ENCODE measurements at regions not wholly inside any gene's neighbourhood (a gene's known extent, or its start where the extent isn't known, plus 50 kb on each side); places are given as distances from the start of the nearest gene placed in this dataset.

DNA sequence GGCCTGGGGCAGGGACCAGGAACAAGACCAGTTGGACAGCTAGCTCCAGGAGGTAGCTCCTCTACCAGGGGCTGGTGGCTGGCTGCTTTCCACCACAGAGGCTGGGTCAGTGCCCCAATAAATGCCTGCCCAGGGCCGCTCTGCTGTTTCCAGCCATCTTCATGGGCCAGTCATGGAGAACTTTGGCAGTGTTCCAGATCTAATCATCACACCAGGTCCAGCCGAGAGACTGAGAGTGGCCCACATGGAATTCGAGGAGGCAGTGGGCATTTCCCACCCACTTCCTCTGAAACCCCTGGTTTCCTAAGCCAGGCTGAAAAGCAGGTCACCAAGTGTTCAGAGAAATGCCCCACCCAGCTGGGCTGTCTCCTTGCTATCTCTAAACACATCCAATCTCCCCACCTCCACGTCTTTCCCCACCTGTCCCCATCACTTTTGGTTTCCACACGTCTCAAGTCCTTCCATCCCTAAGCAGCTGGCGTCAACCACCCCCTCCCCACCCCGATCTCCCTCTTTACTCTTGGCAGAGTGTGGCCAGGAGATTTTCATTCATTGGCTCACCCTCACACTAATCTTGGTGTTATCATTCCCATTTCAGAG lies 190.0 kb upstream of the LINGO1 start:
- TF ChIP-seq, protein P1, sequence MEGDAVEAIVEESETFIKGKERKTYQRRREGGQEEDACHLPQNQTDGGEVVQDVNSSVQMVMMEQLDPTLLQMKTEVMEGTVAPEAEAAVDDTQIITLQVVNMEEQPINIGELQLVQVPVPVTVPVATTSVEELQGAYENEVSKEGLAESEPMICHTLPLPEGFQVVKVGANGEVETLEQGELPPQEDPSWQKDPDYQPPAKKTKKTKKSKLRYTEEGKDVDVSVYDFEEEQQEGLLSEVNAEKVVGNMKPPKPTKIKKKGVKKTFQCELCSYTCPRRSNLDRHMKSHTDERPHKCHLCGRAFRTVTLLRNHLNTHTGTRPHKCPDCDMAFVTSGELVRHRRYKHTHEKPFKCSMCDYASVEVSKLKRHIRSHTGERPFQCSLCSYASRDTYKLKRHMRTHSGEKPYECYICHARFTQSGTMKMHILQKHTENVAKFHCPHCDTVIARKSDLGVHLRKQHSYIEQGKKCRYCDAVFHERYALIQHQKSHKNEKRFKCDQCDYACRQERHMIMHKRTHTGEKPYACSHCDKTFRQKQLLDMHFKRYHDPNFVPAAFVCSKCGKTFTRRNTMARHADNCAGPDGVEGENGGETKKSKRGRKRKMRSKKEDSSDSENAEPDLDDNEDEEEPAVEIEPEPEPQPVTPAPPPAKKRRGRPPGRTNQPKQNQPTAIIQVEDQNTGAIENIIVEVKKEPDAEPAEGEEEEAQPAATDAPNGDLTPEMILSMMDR (IDR thresholded peaks at IDR 0.05; ENCODE audit: insufficient read depth, low read depth, low read length), result no peak
- no peak overlapping the region for H3K4me3 ChIP-seq (ENCODE audit: low read depth, low read length)
- no peak for DNase-seq (ENCODE audit: low read depth)

DNA sequence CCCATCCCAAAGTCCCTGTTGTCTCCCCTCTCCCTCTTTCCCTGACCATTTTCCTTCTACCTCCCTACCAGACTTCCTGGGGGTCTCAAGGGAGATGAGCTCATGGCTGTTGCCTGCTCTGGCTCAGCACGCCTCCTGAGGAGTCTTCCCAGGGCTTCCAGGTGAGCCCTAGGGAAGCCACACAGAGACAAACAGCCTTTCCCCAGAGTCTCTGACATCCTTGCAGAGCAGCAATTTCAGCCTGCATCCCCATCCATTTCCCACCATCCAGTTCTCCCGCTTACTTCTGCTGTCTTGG lies 189.2 kb upstream of the LINGO1 start:
- TF ChIP-seq, protein P1 (IDR thresholded peaks at IDR 0.05; ENCODE audit: insufficient read depth, low read depth, low read length), result no peak
- no peak overlapping the region for H3K4me3 ChIP-seq (ENCODE audit: low read depth, low read length)
- no peak for DNase-seq (ENCODE audit: low read depth)

DNA sequence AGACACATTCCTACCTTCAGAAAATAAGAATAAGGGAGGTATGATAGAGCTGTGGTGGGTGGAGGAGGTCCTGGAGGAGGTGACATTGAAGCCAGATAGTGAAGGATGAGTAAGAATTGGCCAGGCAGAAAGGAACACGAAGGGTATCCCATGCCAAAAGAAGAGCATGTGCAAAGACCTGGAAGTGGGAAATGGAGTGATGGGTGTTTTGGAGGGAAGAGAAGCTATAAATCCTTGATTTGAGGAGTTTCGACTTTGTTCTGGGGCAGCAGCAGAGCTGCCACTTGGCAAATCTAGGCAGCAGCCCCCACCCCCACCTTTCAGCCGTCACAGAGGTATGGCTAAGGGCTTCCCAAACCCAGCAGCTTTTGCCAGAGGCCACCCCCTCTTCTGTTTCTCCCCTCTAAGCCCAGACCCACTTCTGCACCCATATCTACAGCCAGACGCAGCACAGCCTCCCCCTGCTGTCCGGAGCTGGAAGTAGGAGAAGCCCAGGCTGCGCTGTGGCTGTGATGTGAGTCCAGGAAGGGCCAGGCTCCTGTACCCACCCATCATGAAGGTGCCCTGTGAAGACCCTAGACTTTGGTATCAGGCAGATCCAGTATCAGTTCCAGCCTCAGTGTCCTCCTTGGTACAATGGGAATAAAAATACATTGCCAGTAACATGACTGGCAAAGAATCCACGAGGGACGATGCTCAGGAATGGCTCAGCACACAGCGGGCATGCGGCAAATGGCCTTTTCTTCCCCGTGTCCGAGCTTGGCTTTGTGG lies 188.7 kb upstream of the LINGO1 start:
- TF ChIP-seq, protein P1 (IDR thresholded peaks at IDR 0.05; ENCODE audit: insufficient read depth, low read depth, low read length), result peak; percentile 90
- H3K4me3 ChIP-seq (ENCODE audit: low read depth, low read length), result no peak overlapping the region
- DNase-seq (ENCODE audit: low read depth), result peak; percentile 56

DNA sequence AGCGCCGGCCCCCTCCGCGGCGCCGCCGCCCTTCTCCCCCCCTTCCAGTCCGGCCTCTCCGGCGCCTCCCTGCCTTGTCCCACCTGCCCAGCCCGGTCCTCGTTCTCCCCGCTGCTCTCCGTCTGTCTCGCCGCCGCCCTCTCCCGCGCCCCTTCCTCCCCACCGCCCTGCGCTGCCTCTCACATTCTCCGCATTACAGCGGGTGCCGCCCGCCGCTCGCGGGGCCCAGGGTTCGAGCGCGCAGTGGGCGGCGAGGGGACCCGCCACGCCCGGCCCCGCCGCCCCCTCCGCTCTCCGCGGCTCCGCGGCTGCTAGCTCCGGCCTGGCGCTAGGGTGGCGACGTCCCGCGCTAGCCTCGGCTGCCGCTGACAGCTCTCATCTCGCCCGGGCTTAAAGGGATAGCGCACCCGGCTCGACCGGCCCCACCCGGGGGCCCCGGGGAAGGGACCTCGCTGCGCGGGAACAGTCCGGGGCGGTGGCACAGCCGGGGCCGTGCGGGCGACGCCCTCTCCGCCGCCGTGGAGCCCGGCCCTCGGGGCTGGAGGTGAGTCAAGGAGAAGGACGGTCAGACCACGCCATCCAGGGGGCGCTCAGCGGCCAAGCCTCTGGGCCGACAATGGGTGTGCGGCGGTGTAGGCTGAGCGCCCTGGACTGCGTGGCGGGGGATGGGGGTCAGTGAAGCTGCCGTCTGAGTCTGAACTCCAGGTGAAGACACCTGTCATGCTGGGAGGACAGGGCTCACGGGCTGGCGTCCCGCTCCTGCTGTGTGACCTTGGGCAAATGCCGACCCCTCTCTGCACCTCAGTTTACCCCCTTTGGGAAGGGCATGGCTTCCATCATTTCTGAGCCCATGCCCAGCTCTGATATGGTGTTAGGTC lies 187.4 kb upstream of the LINGO1 start:
- no peak for DNase-seq (ENCODE audit: low read depth)
- TF ChIP-seq, protein P1 (IDR thresholded peaks at IDR 0.05; ENCODE audit: insufficient read depth, low read depth, low read length), result no peak
- H3K4me3 ChIP-seq (ENCODE audit: low read depth, low read length), result no peak overlapping the region

DNA sequence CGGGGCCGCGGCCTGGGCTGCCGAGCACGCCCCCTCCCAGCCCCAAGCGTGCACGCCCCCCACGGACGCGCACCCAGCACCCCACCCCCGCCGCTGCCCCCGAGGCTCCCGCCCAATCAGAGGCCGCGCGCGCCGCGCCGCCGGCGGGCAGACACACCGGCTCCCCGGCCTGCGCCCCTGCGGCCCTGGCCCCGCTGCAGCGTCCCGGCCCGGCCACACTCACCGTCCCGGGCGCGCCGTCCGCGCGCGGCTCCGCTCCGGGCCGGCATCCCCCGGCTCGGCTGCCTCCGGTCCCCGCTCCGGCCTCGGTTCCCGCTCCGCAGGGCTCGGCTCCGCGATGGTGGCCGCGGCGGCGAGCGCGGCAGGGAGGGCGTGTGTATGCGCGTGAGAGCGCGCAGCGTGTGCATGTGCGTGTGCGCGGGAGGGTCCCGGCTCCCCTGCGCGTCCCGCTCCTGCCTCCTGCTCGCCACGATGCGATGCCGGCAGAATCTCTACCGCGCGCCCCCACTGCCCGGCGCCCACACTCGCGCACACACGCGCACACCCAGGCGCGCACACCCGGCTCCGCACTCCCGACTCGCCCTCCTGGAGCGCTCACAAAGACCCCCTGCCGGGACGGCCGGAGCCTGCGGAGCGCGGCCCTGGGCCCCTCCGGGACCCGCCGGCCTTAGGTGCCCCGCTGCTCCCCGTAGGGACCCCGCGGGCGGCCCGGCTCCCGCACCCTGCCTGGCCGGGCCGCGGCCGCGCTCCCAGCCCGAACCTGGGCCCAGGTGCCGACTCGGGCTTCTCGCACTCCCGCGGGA lies 186.5 kb upstream of the LINGO1 start:
- TF ChIP-seq, protein P1 (IDR thresholded peaks at IDR 0.05; ENCODE audit: insufficient read depth, low read depth, low read length), result no peak
- no peak for DNase-seq (ENCODE audit: low read depth)
- no peak overlapping the region for H3K4me3 ChIP-seq (ENCODE audit: low read depth, low read length)

DNA sequence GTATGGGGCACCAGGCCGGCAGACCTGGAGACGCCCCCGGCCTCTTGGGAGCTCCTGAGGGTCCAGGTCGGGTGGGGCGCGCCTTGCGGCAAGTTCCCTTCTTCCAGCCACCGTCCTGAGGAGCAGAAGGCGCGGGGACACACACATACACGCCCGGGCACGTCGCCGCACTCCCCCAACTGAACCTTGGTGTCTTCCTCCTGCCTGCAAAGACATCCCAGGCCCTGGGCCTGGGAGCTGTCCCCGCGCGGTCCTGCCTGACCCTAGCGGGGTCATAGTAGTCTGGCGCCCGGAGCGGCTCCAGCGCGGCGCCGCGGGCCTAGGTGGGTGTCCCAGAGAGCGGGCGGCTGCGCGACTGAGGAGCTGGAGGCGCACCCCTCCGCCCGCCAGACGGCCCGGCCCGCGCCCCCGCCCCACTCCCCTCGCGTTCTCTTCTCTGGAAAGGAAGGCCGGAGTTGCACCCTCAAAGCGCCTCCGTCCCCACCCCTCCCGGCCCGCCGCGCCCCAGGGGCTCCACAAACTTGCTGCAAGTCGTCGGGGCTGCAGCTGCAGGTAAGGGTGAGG lies 185.9 kb upstream of the LINGO1 start:
- DNase-seq (ENCODE audit: low read depth), result no peak
- H3K4me3 ChIP-seq (ENCODE audit: low read depth, low read length), result no peak overlapping the region
- TF ChIP-seq, protein P1 (IDR thresholded peaks at IDR 0.05; ENCODE audit: insufficient read depth, low read depth, low read length), result no peak

Data from fibroblast of villous mesenchyme (primary cell).